ENCODE measurements at regions not wholly inside any gene's neighbourhood (a gene's known extent, or its start where the extent isn't known, plus 50 kb on each side); places are given as distances from the start of the nearest gene placed in this dataset.

GRCh38 chr6:140872885-140873284, 1259.8 kb upstream of the GJE1 start:
- DNase-seq = no peak
- H3K36me3 ChIP-seq (replicated peaks in 1 of 2) = no peaks in the 10 kb centered on the region
- H3K27me3 ChIP-seq = no peaks in the 10 kb centered on the region
- TF ChIP-seq CTCF (IDR thresholded peaks at IDR 0.05) (no peak), POLR2A (IDR thresholded peaks at IDR 0.05) (no peak)
- H3K4me1 ChIP-seq (replicated peaks in 1 of 2) = no peaks in the 10 kb centered on the region
- no peak overlapping the region for H3K27ac ChIP-seq
- intact Hi-C loops (cut with DNase I) = no loop called here
- H3K4me3 ChIP-seq = no peak overlapping the region
- H3K9me3 ChIP-seq (replicated peaks in 1 of 3) = no peaks in the 10 kb centered on the region

- Histone ChIP-seq H3K4me1 (replicated peaks in 1 of 2) (no peaks in the 10 kb centered on the region), H3K27ac (no peak overlapping the region), H3K36me3 (replicated peaks in 1 of 2) (no peaks in the 10 kb centered on the region), H3K9me3 (replicated peaks in 1 of 3) (no peaks in the 10 kb centered on the region), H3K27me3 (no peaks in the 10 kb centered on the region), H3K4me3 (no peak overlapping the region)
- intact Hi-C loops (cut with DNase I) = no loop called here
- TF ChIP-seq CTCF (IDR thresholded peaks at IDR 0.05) (no peak), POLR2A (IDR thresholded peaks at IDR 0.05) (no peak)
- DNase-seq = no peak
Observed at GRCh38 chr6:140871911-140872310, 1260.8 kb upstream of the GJE1 start.

GRCh38 chr6:140867336-140867735, 1265.4 kb upstream of the GJE1 start:
- no peaks in the 10 kb centered on the region for H3K4me1 ChIP-seq (replicated peaks in 1 of 2)
- H3K27ac ChIP-seq = no peak overlapping the region
- H3K27me3 ChIP-seq = no peaks in the 10 kb centered on the region
- TF ChIP-seq CTCF (IDR thresholded peaks at IDR 0.05) = no peak
- no peak for TF ChIP-seq POLR2A (IDR thresholded peaks at IDR 0.05)
- intact Hi-C loops (cut with DNase I) = no loop called here
- H3K4me3 ChIP-seq = no peak overlapping the region
- no peaks in the 10 kb centered on the region for H3K36me3 ChIP-seq (replicated peaks in 1 of 2)
- no peak for DNase-seq
- no peaks in the 10 kb centered on the region for H3K9me3 ChIP-seq (replicated peaks in 1 of 3)

GRCh38 chr6:140858381-140858971, 1274.2 kb upstream of the GJE1 start:
- intact Hi-C loops (cut with DNase I) = no loop called here
- WGBS, 4 donors = 73 to 80% (median 75%) methylated on average over 10 of the region's 10 CpGs
- Histone ChIP-seq H3K4me1 (replicated peaks in 1 of 2) (peaks cover 0 to 24% of the 10 kb centered on the region in 2 donors), H3K27me3 (no peaks in the 10 kb centered on the region), H3K4me3 (no peak overlapping the region), H3K27ac (peak overlapping the region in 2 of 5 donors; percentile 17 to 69), H3K36me3 (replicated peaks in 1 of 2) (no peaks in the 10 kb centered on the region), H3K9me3 (replicated peaks in 1 of 3) (no peaks in the 10 kb centered on the region)
- DNase-seq = no peak
- TF ChIP-seq POLR2A (IDR thresholded peaks at IDR 0.05) = no peak
- TF ChIP-seq CTCF (IDR thresholded peaks at IDR 0.05) = no peak
